ENCODE measurements at regions not wholly inside any gene's neighbourhood (a gene's known extent, or its start where the extent isn't known, plus 50 kb on each side); places are given as distances from the start of the nearest gene placed in this dataset.

DNA sequence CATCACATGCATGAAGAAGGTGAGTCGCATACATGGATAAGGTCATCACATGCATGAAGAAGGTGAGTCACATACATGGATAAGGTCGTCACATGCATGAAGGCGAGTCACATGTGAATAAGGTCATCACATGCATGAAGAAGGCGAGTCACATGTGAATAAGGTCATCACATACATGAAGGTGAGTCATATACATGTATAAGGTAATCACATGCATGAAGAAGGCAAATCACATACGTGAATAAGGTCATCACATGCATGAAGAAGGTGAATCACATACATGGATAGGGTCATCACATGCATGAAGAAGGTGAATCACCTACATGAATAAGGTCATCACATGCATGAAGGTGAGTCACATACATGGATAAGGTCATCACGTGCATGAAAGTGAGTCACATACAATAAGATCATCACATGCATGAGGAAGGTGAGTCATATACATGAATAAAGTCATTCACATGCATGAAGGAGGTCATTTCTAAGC is 105.1 kb upstream of the SDK2 start:
- TF ChIP-seq, protein P1, sequence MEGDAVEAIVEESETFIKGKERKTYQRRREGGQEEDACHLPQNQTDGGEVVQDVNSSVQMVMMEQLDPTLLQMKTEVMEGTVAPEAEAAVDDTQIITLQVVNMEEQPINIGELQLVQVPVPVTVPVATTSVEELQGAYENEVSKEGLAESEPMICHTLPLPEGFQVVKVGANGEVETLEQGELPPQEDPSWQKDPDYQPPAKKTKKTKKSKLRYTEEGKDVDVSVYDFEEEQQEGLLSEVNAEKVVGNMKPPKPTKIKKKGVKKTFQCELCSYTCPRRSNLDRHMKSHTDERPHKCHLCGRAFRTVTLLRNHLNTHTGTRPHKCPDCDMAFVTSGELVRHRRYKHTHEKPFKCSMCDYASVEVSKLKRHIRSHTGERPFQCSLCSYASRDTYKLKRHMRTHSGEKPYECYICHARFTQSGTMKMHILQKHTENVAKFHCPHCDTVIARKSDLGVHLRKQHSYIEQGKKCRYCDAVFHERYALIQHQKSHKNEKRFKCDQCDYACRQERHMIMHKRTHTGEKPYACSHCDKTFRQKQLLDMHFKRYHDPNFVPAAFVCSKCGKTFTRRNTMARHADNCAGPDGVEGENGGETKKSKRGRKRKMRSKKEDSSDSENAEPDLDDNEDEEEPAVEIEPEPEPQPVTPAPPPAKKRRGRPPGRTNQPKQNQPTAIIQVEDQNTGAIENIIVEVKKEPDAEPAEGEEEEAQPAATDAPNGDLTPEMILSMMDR (IDR thresholded peaks at IDR 0.05), result no peak
- TF ChIP-seq POLR2A (IDR thresholded peaks at IDR 0.05) (no peak), EP300 (IDR thresholded peaks at IDR 0.05) (no peak)

Measured in tibial nerve (tissue), 4 donors.